HG03025 (cell line): ENCODE measurements at regions not wholly inside any gene's neighbourhood (a gene's known extent, or its start where the extent isn't known, plus 50 kb on each side); places are given as distances from the start of the nearest gene placed in this dataset.

Source experiments
- ATAC-seq: cut with Tn5 transposase; IDR thresholded peaks from one replicate; pipeline ENCODE4 v1.9.1; 2021; ENCODE audit warnings: mild to moderate bottlenecking, moderate library complexity; ENCODE audit not compliant: unreplicated experiment, low FRiP score

DNA sequence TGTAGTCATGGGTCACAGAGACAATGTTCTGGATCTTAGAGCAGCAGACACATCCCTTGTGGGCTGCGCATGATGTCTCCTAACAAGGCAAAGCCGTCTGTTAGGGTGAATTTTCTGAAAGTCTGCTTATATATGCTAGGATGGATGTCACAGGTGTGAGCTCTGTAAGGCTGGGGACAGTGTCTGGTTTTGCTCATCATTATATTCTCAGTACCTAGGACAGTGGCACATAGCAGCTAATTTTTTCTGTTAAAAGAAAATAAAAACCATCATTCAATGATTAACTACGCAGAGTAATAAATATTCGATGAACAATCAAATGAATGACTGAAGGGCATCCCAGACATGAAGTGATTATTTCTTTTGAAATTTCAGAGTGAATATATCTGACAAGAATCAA, 52.9 kb upstream of the FAM169A start:
- ATAC-seq: no peak

GRCh38 chr5:74918232-74918669, 52.1 kb upstream of the FAM169A start:
- no peak for ATAC-seq

GRCh38 chr5:74916831-74917710, 50.9 kb upstream of the FAM169A start:
- no peak for ATAC-seq
